Medulla oblongata (tissue), 1 donor: ENCODE measurements at regions not wholly inside any gene's neighbourhood (a gene's known extent, or its start where the extent isn't known, plus 50 kb on each side); places are given as distances from the start of the nearest gene placed in this dataset.

Source experiments
- DNase-seq: peaks from one replicate; pipeline ENCODE4 v3.0.0-alpha.2; 2015; ENCODE audit errors: extremely low spot score

DNA sequence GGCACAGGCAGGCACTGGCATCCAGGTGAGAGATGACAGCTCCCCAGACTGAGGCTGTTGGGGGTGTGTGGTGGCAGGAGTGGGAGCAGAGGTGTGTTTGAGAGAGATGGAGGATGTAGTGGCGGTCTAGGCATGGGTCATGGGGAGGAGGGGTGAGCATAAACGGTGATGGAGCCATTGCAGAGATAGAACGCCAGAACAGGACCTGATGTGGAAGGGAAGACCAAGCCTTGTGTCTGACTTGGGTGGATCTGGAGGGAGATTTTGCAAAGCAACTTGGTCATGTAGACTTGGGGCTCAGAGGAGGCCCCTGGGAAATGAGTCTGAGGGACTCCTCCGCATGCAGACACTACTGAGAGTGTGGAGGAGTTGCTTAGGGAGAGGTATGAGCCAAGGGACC lies 50.0 kb upstream of the CLDN5 start:
- no peak for DNase-seq

DNA sequence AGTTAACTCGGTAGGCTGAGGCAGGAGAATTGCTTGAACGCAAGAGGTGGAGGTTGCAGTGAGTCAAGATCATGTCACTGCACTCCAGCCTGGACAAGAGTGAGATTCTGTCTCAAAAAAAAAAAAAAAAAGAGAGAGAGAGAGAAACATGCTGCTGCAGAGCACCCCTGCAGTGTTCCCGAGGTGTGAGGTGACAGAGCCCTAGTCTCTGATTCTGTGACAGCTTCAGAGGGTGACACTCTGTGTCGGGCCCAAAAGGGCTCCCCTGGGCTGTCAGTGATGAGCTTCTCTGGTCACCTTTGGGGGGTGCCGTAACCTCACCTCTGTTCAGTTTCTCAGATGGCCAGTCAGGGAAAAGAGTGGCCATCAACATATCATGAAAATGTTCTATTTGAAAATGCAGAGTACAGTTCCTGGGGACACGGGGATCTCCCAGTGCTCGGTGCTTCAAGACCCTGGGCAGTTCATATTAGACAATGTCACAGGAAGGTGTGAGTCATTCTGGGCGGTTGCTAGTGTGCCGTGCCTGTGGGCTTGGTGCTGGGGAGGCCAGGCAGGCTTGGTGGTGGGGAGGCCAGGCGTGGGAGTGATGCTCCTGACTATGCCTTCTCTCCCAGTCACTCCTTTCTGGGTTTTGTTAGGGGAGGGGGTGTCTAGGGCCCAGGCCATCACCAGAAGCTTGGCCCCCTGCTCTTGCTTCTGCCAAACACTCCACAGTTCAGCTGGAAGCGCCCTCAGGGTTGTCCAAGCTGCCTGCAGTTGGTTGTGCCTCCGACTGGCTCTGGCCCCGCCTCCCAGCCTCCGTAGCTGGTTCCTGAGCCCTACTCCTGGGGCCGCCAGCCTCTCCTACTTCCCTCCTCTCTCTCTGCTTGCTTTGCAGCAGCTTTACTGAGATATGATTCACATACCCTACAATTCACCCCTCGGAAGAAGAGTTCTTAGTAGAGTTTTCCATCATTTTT lies 52.5 kb upstream of the CLDN5 start:
- no peak for DNase-seq

DNA sequence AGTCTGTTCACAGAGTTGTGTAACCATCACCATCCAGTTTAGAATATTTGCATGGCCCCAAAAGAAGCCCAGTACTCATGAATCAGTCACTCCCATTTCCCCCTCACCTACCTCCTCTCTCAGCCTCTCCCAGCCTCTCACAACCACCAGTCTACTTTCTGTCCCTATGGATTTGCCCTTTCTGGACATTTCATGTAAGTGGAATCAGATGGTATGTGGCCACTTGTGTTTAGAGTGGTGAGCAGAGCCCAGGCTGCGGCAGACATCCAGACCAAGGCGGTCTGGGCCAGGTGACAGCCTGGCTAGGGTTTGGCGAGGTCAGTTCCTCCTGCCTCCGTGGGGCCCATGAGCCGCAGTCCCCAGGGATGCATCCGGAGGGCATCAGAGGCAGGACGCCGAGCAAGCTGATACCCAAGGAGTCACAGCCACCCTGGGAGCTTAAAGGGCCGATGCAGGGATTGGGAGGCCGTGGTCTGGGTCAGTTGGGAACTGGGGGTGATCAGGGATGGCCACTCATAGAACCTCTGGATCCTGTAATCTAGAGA lies 53.3 kb upstream of the CLDN5 start:
- no peak for DNase-seq

GRCh38 chr22:19578180-19579004 lies 54.2 kb upstream of the CLDN5 start:
- DNase-seq: no peak

- DNase-seq: no peak
Observed at GRCh38 chr22:19579115-19579811, 55.1 kb upstream of the CLDN5 start.

DNA sequence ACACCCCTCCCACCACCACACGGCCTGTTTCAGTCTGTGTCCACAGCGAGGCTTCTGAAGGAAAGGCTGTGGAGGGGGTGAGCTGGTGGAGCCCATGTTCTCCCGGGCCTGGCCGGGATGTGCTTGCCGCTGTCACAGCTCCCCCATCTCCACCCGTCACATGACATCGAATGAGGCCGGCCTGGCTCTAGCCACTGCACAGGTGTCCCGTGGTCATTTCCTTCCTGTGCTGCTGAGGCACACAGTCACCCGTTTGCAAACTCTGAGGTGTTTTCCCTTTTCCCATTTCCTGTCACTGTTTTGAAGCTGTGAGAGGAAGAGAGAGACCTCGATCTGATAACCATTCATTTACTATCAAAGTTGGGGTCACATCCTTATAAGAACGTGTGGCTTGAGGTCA lies 55.7 kb upstream of the CLDN5 start:
- no peak for DNase-seq

GRCh38 chr22:19580291-19580890 lies 56.2 kb upstream of the CLDN5 start:
- DNase-seq: no peak

DNA sequence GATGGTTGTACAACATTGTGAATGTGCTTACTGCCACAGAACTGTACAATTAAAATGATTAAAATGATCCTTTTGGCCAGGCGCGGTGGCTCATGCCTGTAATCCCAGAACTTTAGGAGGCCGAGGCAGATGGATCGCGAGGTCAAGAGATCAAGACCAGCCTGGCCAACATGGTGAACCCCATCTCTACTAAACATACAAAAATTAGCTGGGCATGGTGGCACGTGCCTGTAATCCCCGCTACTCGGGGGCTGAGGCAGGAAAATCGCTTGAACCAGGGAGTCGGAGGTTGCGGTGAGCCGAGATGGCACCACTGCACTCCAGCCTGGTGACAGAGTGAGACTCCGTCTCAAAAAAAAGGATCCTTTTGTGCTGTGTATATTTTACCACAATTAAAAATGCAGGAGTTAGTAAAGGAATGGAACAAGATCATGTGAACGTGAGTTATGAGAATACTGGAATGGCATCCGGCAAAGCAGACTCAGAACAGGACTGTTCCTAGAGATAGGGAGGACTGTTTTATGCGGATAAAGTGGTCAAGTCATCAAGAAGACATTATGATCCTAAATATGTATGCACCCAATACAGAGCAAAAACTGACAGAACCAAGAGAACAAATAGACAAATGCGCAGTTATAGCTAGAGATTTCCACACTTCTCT lies 58.0 kb upstream of the CLDN5 start:
- no peak for DNase-seq

DNA sequence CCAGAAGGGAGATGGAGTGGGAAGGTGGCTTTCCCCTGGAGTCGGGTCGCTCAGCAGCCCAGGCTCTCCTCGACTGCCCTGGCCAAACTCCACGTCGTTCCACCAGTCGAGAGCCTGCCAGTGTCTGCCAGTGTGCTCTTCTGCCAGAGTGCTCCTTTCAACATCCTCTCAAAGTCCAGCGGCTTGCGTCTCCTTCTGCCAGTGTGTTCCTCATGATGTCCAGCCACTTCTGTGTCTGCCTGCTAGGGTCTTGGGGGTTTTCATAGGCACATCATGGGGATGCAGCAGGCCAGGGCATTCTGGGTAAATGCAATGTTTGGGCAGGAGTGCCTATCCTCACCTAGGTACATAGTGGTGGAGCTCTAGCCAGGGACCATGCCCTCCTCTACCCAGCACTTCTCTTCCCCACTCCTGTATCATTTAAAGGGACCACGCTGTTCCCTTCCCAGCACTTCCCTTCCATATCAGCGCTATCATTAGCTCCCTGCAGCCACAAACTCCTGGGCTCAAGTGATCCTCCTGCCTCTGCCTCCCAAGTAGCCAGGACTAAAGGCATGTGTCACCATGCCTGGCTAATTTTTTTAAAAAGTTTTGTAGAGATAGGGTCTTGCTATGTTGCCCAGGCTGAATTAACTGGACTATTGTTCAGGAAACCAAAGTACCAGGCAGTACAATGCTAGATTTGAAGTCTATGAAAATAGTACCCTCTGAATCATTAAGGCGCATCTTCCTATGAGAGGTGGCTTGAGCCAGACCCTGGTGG lies 62.9 kb upstream of the CLDN5 start:
- no peak for DNase-seq

- DNase-seq: no peak
Observed at GRCh38 chr22:19590696-19591095, 66.5 kb upstream of the CLDN5 start.

- DNase-seq: no peak
Observed at GRCh38 chr22:19591568-19591967, 67.4 kb upstream of the CLDN5 start.

- DNase-seq: no peak
Observed at GRCh38 chr22:19592464-19592863, 68.3 kb upstream of the CLDN5 start.

DNA sequence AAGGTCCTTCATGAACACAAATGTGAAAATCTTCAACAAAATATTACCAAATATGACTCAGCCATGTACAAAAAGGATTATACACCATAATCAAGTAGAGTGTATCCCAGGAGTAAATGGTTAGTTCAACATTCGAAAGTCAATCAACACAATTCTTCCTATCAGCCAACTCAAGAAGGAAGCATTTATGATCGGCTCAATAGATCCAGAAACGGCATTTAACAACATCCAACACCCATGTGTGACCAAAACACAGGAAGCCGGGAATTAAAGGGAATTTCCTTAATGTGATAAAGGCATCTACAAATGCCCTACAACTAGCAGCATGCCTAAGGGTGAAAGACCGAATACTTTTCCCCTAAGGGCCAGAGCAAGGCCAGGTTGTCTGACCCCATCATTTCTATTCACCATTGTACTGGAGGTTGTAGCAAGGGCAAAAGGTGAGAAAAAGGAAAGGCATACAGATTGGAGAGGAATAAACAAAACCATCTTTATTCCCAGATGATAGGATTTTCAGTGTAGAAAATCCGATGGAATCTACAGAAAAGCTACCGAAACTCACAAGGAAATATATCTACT lies 69.9 kb upstream of the CLDN5 start:
- no peak for DNase-seq

GRCh38 chr22:19595532-19595931 lies 71.3 kb upstream of the CLDN5 start:
- DNase-seq: no peak

GRCh38 chr22:19596680-19597398 lies 72.6 kb upstream of the CLDN5 start:
- DNase-seq: no peak

DNA sequence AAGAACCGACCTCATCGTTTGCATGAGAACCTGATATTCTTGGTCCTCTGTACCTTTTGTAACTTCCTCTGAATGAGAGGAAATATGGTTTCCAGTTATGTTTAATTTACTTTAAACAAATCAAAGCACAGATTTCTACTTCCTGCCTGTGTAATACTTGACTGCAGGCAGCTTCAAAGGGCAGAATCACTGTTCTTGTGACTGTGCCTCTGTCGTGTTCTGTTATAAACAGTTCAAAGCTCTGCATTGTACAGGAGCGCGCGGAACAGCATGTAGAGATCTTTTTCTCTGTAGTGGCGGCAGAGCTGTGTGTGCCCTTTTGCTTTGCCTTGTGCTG lies 73.2 kb upstream of the CLDN5 start:
- no peak for DNase-seq

DNA sequence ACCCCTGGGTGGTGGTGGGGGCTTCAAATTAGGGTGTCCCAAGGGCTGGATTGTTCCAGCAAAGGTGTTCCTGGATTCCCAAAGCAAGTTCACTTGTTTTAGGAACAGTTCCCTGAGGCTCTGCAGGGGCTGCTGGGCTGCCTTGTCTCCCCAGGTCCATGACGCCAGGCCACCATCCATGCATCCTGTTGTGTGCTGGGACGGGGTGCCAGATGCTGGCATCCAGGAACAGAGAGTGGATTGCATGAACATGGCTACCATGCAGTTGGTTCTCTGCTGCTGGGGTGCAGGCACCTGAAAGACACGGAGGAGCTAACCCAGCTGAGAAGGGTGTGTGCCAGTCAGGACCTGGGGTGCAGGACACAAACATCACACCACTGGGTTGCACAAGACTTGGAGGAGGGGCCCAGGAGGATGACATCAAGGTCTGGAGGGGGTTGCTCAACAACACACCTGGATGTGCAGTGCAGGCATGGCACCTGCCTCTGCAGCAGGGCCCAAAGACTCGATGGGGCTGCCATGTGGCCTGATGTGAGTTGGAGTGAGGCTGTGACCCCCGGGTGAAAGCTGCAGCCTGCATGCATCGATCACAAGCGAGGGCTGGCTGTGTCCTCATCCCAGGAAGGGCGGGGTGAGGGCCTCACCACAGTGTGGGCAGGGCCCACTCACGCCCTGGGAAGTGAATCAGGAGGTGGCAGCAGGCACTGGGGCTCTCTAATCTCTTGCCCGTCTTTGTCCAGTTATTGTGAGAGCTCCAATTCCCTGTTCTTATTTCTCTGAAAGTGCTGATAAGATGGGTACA lies 74.0 kb upstream of the CLDN5 start:
- no peak for DNase-seq

- no peak for DNase-seq
Observed at GRCh38 chr22:19599004-19599403, 74.8 kb upstream of the CLDN5 start.
